HK-2 (cell line): ENCODE measurements at regions not wholly inside any gene's neighbourhood (a gene's known extent, or its start where the extent isn't known, plus 50 kb on each side); places are given as distances from the start of the nearest gene placed in this dataset.
"Not testable (repeated sequence)": the region's sequence is repeated elsewhere in the genome, so short reads cannot be mapped to it uniquely, and the experiment has no call there.

Source experiments
- DNase-seq: peaks from one replicate; pipeline ENCODE4 v3.0.0-alpha.2; 2018; ENCODE audit not compliant: unreplicated experiment

- DNase-seq, result no peak
Observed at GRCh38 chr14:44785096-44785495, 176.7 kb downstream of the KLHL28 start.

- DNase-seq, result no peak
Observed at GRCh38 chr14:44783901-44784300, 177.8 kb downstream of the KLHL28 start.

GRCh38 chr14:44782775-44783238 is 178.9 kb downstream of the KLHL28 start:
- peak; percentile 18 for DNase-seq

GRCh38 chr14:44780989-44781388 is 180.8 kb downstream of the KLHL28 start:
- DNase-seq, result no peak

- DNase-seq, result no peak
Observed at GRCh38 chr14:44778604-44779003, 183.1 kb downstream of the KLHL28 start.

GRCh38 chr14:44777584-44777983 is 184.2 kb downstream of the KLHL28 start:
- no peak for DNase-seq

GRCh38 chr14:44775248-44775647 is 186.5 kb downstream of the KLHL28 start:
- DNase-seq, result no peak

GRCh38 chr14:44774396-44774795 is 187.4 kb downstream of the KLHL28 start:
- no peak for DNase-seq

GRCh38 chr14:44771496-44771895 is 190.3 kb downstream of the KLHL28 start:
- DNase-seq, result no peak

GRCh38 chr14:44770201-44770600 is 191.5 kb downstream of the KLHL28 start:
- no peak for DNase-seq

- DNase-seq, result no peak
Observed at GRCh38 chr14:44768935-44769334, 192.8 kb downstream of the KLHL28 start.

GRCh38 chr14:44767646-44768173 is 194.0 kb downstream of the KLHL28 start:
- no peak for DNase-seq

- DNase-seq, result no peak
Observed at GRCh38 chr14:44766285-44766684, 195.5 kb downstream of the KLHL28 start.

- no peak for DNase-seq
Observed at GRCh38 chr14:44763356-44763755, 198.4 kb downstream of the KLHL28 start.

GRCh38 chr14:44759277-44759676 is 202.5 kb downstream of the KLHL28 start:
- no peak for DNase-seq

- no peak for DNase-seq
Observed at GRCh38 chr14:44756554-44756953, 205.2 kb downstream of the KLHL28 start.

GRCh38 chr14:44745371-44745770 is 216.4 kb downstream of the KLHL28 start:
- no peak for DNase-seq

- no peak for DNase-seq
Observed at GRCh38 chr14:44742202-44742601, 219.5 kb downstream of the KLHL28 start.

- DNase-seq, result no peak
Observed at GRCh38 chr14:44741431-44741830, 220.3 kb downstream of the KLHL28 start.

GRCh38 chr14:44736326-44736725 is 225.4 kb downstream of the KLHL28 start:
- no peak for DNase-seq

- DNase-seq, result no peak
Observed at GRCh38 chr14:44732144-44732543, 225.1 kb upstream of the FSCB start.

GRCh38 chr14:44730860-44731259 is 223.8 kb upstream of the FSCB start:
- no peak for DNase-seq

GRCh38 chr14:44721395-44721794 is 214.3 kb upstream of the FSCB start:
- DNase-seq, result not testable (repeated sequence)

GRCh38 chr14:44720707-44721106 is 213.6 kb upstream of the FSCB start:
- no peak for DNase-seq
